WERI-Rb-1 (cell line): ENCODE measurements at regions not wholly inside any gene's neighbourhood (a gene's known extent, or its start where the extent isn't known, plus 50 kb on each side); places are given as distances from the start of the nearest gene placed in this dataset.

Source experiments
- DNase-seq: peaks from one replicate; pipeline ENCODE4 v3.0.0-alpha.2; 2020
- H3K27ac ChIP-seq: fragments of 250-450 bp; sonication (Bioruptor Pico); 2 replicates; pipeline ENCODE4 v1.5.1; 2020; ENCODE audit warnings: mild to moderate bottlenecking, moderate library complexity
- H3K27me3 ChIP-seq: fragments of 250-450 bp; sonication (Bioruptor Pico); 2 replicates; pipeline ENCODE4 v1.5.1; 2021; ENCODE audit warnings: mild to moderate bottlenecking, low read depth, moderate library complexity; ENCODE audit not compliant: insufficient read depth, severe bottlenecking
- H3K36me3 ChIP-seq: fragments of 250-450 bp; sonication (Bioruptor Pico); 2 replicates; pipeline ENCODE4 v1.5.1; 2020; ENCODE audit warnings: mild to moderate bottlenecking, moderate library complexity
- H3K4me3 ChIP-seq: 2 replicates; pipeline ENCODE4 v1.5.1; 2011; ENCODE audit warnings: low read depth, mild to moderate bottlenecking, control low read depth, low read length
- H3K9me3 ChIP-seq: fragments of 250-450 bp; sonication (Bioruptor Pico); 2 replicates; pipeline ENCODE4 v1.5.1; 2021; ENCODE audit warnings: mild to moderate bottlenecking, moderate library complexity; ENCODE audit not compliant: severe bottlenecking
- CTCF ChIP-seq: IDR thresholded peaks from 2 replicates; pipeline ENCODE4 v1.5.1; 2011; ENCODE audit warnings: low read depth, mild to moderate bottlenecking, control low read depth, inconsistent platforms, low read length

DNA sequence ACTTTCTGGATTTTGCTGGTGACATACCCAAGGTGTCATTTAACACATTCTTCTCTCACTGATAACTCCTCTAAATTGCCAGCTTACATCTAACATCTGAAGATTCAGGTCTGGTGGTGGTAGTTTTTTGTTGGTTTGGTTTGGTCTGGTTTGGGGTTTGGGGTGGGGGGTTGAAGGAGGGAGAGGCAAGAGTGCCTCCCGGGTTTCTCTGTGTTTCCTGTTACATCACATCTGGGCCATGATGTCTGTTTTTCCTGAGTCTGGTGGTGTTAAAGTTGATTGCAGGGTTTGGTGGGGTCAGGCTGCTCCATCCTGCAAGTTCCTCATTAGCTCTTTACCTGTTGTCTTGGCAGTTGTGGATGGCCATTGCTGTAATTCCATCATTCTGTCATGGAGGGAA lies 155.8 kb upstream of the UBL3 start:
- no peak for TF ChIP-seq CTCF
- no peaks in the 10 kb centered on the region for H3K27me3 ChIP-seq
- no peak overlapping the region for H3K4me3 ChIP-seq
- H3K9me3 ChIP-seq = no peaks in the 10 kb centered on the region
- no peak for DNase-seq
- no peaks in the 10 kb centered on the region for H3K36me3 ChIP-seq
- H3K27ac ChIP-seq = no peak overlapping the region

DNA sequence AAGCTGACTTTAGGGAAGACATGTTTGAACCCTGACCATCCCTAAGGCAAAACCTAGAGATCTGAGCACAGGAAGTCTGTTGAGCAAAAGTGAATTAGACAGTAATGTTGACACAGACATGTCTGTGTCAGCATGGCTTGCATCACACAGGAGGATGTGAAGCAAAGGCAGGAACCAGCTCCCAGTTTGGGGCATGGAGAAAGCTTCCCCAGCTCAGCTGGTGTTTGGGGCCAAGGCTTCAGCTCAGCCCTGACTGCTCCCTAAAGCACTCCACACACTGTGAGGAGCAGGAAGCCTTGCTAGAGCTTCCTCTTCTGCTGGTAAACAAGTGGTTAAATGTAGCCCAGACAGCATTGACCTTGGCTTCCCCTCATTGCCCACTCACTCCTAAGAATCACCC lies 153.8 kb upstream of the UBL3 start:
- no peak overlapping the region for H3K27ac ChIP-seq
- no peaks in the 10 kb centered on the region for H3K27me3 ChIP-seq
- DNase-seq = no peak
- no peak overlapping the region for H3K4me3 ChIP-seq
- TF ChIP-seq CTCF = no peak
- H3K9me3 ChIP-seq = no peaks in the 10 kb centered on the region
- no peaks in the 10 kb centered on the region for H3K36me3 ChIP-seq

- DNase-seq = no peak
Observed at GRCh38 chr13:30002577-30002976, 152.2 kb upstream of the UBL3 start.

DNA sequence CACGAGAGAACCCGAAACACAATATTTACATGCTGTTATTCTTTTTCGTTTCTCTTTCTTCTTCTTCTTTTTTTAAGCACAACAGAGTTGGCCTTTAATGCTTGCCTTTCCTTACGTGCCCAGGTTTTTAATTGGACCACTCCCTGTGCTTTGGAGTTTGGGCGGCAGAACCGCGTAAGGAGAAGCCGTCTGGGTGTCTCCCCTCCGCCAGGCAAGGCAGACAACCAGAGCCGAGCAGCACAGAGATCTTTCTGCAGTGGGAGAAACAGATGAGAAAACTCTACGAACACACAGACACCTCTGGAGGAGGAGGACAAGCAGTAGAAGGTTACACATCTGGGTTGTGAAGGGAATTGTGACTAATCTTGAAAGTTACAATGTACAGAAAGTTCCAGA lies 150.0 kb upstream of the UBL3 start:
- Histone ChIP-seq H3K9me3 (no peaks in the 10 kb centered on the region), H3K27me3 (no peaks in the 10 kb centered on the region), H3K36me3 (no peaks in the 10 kb centered on the region), H3K4me3 (no peak overlapping the region), H3K27ac (no peak overlapping the region)
- no peak for DNase-seq
- TF ChIP-seq CTCF = no peak

More at GRCh38 chr13:30002577-30002976, 152.2 kb upstream of the UBL3 start:
- no peaks in the 10 kb centered on the region for H3K9me3 ChIP-seq
- no peaks in the 10 kb centered on the region for H3K27me3 ChIP-seq
- H3K4me3 ChIP-seq = no peak overlapping the region
- no peak overlapping the region for H3K27ac ChIP-seq
- no peaks in the 10 kb centered on the region for H3K36me3 ChIP-seq
- TF ChIP-seq CTCF = no peak

DNA sequence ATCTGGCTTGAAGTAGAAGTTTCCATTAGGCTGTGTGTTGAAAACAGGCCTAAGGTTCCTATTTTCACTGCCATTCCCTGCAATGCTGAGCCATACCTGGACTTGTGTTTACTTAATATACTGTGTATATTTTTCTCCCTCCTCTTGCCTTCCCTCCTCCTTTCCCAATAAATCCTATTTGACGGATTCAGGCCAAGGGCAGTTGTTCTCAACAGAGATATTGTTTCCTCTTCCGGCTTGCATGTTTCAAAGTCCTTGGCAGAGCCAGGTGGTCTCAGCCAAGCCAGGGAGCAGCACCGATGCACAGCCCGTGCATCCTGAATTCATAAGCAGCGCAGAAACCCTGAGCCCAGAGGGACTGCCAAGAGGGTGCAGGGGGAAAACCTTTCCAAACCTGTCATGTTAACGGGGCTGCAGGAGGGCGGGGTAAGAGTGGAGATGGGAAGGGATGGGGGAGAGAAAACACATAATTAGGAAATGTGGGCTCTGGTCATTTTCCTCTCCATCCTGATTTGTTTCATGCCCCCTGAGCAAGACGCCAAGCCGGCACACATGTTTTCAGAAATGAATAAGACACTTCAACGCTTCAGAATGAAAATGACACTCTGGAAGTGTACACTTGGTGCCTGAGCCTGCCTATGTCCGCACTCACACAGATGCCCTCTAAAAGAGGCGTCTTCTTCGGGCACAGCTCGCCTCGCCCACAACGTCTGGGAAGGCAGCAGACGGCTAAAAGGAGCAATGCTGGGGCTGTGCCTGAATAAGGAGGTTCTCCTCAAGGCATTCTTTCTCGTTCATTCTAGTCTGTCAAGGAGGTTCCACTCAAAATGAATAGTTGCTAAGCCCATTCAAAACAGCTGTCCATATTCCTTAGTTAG lies 149.3 kb upstream of the UBL3 start:
- Histone ChIP-seq H3K36me3 (no peaks in the 10 kb centered on the region), H3K9me3 (no peaks in the 10 kb centered on the region), H3K27ac (no peak overlapping the region), H3K27me3 (no peaks in the 10 kb centered on the region), H3K4me3 (no peak overlapping the region)
- TF ChIP-seq CTCF = no peak
- no peak for DNase-seq

DNA sequence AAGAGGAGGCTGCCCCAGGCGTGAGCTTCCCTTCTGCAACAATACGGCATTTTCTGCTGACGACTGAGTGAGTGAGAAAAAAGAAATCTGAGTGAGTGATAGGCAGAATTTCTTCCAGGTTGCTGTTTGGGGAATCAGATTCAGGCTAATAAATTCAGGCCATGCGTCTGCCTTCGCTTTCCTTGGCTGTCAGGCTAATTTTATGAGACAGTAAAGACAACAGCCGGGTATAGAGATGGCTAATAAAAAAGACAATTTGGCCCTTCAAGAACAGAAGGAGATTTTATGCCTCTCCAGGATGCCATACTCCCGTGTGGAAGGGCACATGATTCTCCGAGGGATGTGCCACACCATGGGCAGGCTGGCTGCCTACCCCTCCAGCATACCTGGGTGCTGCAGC lies 145.9 kb upstream of the UBL3 start:
- Histone ChIP-seq H3K9me3 (no peaks in the 10 kb centered on the region), H3K36me3 (no peaks in the 10 kb centered on the region), H3K27ac (no peak overlapping the region), H3K27me3 (no peaks in the 10 kb centered on the region), H3K4me3 (no peak overlapping the region)
- no peak for DNase-seq
- no peak for TF ChIP-seq CTCF
